Right lobe of liver (tissue), 4 donors: ENCODE measurements at regions not wholly inside any gene's neighbourhood (a gene's known extent, or its start where the extent isn't known, plus 50 kb on each side); places are given as distances from the start of the nearest gene placed in this dataset.
"Not testable (repeated sequence)": the region's sequence is repeated elsewhere in the genome, so short reads cannot be mapped to it uniquely, and the experiment has no call there.

Experiments used
- POLR2A ChIP-seq: fragments of 450-650 bp; IDR thresholded peaks from one replicate; pipeline ENCODE4 v1.6.1; 2017; ENCODE audit warnings: antibody characterized with exemption, mild to moderate bottlenecking
- TF ChIP-seq, protein P1 (sequence below), 4 donors: fragments of 200-600 bp in 3 of 4; fragments of 450-650 bp in 1 of 4; IDR thresholded peaks; one replicate each; pipeline versions ENCODE4 v1.5.1 to v1.8.0; 2016 to 2022; ENCODE audit warnings: antibody characterized with exemption in 4 of 4, mild to moderate bottlenecking in 2 of 4
- donor health status: DM: no; HTN: no; CAD: no.
- donor health status: DM: no; HTN: no; CAD: no.
- donor health status: DM: no; HTN: yes; CAD: no.

DNA sequence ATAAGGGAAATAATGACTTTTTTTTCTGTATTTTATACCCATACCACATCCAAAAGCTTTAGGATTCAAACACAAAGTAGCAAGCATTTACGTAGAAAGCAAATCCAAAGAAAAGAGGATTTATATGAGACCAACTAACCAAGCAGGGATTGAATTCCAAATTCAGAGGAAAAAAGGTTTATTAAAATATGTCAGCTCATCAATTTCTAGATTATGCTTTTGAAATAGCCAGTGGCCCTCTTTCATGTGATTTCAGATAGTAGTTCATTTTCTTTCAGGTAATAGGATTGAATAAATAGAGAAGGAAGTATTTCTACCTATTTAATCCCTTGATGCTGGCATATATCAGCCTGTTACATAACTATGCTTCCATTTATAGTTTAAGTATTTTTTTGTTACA is 1392.7 kb downstream of the KHDRBS2 start:
- TF ChIP-seq, protein P1, sequence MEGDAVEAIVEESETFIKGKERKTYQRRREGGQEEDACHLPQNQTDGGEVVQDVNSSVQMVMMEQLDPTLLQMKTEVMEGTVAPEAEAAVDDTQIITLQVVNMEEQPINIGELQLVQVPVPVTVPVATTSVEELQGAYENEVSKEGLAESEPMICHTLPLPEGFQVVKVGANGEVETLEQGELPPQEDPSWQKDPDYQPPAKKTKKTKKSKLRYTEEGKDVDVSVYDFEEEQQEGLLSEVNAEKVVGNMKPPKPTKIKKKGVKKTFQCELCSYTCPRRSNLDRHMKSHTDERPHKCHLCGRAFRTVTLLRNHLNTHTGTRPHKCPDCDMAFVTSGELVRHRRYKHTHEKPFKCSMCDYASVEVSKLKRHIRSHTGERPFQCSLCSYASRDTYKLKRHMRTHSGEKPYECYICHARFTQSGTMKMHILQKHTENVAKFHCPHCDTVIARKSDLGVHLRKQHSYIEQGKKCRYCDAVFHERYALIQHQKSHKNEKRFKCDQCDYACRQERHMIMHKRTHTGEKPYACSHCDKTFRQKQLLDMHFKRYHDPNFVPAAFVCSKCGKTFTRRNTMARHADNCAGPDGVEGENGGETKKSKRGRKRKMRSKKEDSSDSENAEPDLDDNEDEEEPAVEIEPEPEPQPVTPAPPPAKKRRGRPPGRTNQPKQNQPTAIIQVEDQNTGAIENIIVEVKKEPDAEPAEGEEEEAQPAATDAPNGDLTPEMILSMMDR (IDR thresholded peaks at IDR 0.05), result not testable (repeated sequence)
- TF ChIP-seq POLR2A, result not testable (repeated sequence)
